ENCODE measurements at regions not wholly inside any gene's neighbourhood (a gene's known extent, or its start where the extent isn't known, plus 50 kb on each side); places are given as distances from the start of the nearest gene placed in this dataset.

- TF ChIP-seq CTCF (IDR thresholded peaks at IDR 0.05) (no peak), POLR2A (IDR thresholded peaks at IDR 0.05) (no peak), POLR2AphosphoS5 (IDR thresholded peaks at IDR 0.05) (no peak), EP300 (IDR thresholded peaks at IDR 0.05) (no peak)
Observed at GRCh38 chr13:19324325-19324724, 142.7 kb upstream of the TUBA3C start.

All from upper lobe of left lung (tissue), 4 donors.